A673 (cell line): ENCODE measurements at regions not wholly inside any gene's neighbourhood (a gene's known extent, or its start where the extent isn't known, plus 50 kb on each side); places are given as distances from the start of the nearest gene placed in this dataset.

Experiments
- EZH2 ChIP-seq: fragments of 200-600 bp; sonication (generic); IDR thresholded peaks from 2 replicates; pipeline ENCODE4 v1.6.1; 2017; ENCODE audit warnings: borderline replicate concordance, low read depth, mild to moderate bottlenecking, mixed read lengths, antibody characterized with exemption, low read length; ENCODE audit not compliant: poor library complexity, severe bottlenecking
- TF ChIP-seq, protein P1 (sequence below): fragments of 300-800, 200-600 bp; sonication (generic); conservative IDR thresholded peaks from 2 replicates; pipeline ENCODE4 v1.5.1; 2017; ENCODE audit warnings: low read depth, mild to moderate bottlenecking, antibody characterized with exemption, low read length, moderate library complexity, mixed read lengths

DNA sequence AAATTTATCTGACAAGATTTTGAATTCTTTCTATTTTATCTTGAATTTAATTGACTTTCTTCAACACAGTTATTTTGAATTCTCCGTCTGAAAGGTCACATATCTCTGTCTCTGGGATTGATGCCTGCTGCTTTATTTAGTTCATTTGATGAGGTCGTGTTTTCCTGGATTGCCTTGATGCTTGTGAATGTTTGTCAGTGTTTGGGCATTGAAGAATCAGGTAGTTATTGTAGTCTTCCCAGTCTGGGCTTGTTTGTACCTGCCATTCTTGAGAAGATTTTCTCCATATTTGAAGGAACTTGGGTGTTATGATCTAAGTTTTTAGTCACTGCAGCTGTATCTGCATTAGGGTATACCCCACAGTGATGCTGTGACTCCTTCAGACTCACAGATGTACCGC is 315.8 kb upstream of the DDHD1 start:
- TF ChIP-seq, protein P1, sequence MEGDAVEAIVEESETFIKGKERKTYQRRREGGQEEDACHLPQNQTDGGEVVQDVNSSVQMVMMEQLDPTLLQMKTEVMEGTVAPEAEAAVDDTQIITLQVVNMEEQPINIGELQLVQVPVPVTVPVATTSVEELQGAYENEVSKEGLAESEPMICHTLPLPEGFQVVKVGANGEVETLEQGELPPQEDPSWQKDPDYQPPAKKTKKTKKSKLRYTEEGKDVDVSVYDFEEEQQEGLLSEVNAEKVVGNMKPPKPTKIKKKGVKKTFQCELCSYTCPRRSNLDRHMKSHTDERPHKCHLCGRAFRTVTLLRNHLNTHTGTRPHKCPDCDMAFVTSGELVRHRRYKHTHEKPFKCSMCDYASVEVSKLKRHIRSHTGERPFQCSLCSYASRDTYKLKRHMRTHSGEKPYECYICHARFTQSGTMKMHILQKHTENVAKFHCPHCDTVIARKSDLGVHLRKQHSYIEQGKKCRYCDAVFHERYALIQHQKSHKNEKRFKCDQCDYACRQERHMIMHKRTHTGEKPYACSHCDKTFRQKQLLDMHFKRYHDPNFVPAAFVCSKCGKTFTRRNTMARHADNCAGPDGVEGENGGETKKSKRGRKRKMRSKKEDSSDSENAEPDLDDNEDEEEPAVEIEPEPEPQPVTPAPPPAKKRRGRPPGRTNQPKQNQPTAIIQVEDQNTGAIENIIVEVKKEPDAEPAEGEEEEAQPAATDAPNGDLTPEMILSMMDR: no peak
- TF ChIP-seq EZH2: no peak
